M059J (cell line): ENCODE measurements at regions not wholly inside any gene's neighbourhood (a gene's known extent, or its start where the extent isn't known, plus 50 kb on each side); places are given as distances from the start of the nearest gene placed in this dataset.
"Not testable (repeated sequence)": the region's sequence is repeated elsewhere in the genome, so short reads cannot be mapped to it uniquely, and the experiment has no call there.

Experiments used
- DNase-seq: peaks from one replicate; pipeline ENCODE4 v3.0.0-alpha.2; 2012; ENCODE audit warnings: low read depth

DNA sequence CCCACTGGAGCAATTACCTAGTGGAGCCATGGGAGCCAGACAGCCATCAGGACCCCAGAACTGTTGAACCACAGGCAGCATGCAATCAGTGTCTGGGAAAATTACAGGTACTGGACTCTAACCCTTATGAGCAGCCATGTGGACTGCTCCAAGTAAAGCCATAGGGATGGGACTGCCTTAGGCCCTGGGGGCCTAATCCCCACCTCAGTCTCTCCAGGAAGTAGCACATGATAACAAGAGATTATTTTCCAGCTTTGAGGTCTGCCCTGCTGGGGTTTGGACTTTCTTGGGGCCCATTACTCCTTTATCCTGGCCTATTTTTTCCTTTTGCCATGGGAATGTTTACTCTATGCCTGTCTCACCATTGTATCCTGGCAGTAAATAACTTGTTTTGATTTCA, 226.8 kb downstream of the AEBP2 start:
- DNase-seq: no peak

- no peak for DNase-seq
Observed at GRCh38 chr12:19669793-19670192, 230.5 kb downstream of the AEBP2 start.

GRCh38 chr12:19671695-19672094, 232.4 kb downstream of the AEBP2 start:
- DNase-seq: no peak

- no peak for DNase-seq
Observed at GRCh38 chr12:19674437-19674836, 235.1 kb downstream of the AEBP2 start.

- DNase-seq: no peak
Observed at GRCh38 chr12:19675361-19675760, 236.1 kb downstream of the AEBP2 start.

DNA sequence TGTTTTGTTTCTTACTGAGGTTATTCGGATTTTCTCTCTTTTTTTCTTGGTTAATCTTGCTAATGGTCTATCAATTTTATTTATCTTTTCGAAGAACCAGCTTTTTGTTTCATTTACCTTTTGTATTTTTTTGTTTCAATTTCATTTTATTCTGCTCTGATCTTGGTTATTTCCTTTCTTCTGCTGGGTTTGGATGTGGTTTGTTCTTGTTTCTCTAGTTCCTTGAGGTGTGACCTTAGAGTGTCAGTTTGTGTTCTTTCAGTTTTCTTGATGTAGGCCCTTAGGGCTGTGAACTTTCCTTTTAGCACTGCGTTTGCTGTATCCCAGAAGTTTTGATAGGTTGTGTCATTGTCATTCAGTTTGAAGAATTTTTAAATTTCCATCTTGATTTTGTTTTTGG, 239.2 kb downstream of the AEBP2 start:
- DNase-seq: not testable (repeated sequence)

- no peak for DNase-seq
Observed at GRCh38 chr12:19681007-19681406, 241.7 kb downstream of the AEBP2 start.

DNA sequence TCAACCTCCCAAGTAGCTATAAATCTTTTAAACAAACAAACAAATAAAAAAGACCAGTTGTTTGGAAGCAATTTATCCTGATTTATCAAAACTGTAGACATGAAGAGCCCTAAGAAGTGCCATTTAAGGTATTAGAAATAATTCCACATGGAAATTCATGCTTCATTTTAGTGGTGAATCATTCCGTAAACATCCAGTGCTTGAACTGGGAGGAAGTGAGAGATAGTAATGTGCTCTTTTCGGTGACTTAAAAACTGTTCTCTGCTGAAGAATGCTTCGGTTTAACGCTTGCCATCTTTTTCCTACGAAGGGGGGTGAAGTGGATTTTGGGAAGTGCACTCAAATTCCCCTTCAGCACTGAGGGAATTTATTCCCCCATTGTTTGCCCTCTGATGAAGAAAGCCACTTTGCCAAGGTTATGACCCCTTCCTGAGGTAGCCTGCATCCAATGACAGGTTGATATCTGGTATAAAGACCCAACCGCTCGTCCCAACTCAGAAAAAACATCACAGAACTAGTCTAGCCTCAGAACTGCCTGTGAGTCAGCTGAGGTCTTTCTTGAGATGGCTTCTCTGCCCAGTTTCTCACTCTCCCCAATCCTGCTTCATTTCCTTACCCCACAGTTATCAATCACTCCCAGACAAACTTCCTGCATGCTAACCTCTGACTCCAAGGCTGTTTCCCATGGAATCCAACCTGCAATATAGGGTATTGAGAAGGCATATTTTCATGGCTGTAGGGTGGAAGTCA, 244.1 kb downstream of the AEBP2 start:
- peak; percentile 78 for DNase-seq

GRCh38 chr12:19687371-19687770, 248.1 kb downstream of the AEBP2 start:
- DNase-seq: no peak

GRCh38 chr12:19688532-19688931, 249.2 kb downstream of the AEBP2 start:
- peak; percentile 52 for DNase-seq

GRCh38 chr12:19689226-19689625, 249.9 kb downstream of the AEBP2 start:
- no peak for DNase-seq

DNA sequence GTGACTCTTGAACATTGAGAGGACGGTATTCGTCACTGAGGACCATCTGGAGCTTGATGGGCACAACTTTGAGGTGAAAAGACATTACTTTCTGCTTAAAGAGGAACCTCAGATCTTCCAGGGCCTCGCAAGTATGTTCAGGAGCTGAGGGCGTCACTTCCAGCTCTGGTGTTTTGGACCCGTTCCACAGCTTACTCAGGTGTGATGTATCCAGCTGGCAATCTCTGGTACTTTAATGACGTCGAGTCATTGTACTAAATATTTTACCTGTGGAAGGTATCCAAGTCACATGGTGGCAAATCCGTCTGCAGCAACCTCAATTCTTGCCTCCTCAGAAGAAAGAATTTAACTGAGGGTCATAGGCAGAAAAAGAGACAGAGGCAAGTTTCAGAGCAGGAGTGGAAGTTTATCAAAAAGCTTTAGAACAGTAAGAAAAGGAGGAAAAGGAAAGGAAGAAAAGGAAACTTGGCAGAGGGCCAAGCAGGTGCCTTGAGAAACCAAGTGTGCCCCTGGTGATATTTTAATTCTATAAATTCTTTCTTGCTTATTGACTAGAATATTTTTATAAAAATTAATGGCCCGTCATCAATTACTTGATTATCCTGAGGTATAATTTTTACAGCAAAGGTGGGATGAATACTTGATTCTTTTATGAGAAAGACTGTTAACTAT, 250.6 kb downstream of the AEBP2 start:
- DNase-seq: no peak

- DNase-seq: no peak
Observed at GRCh38 chr12:19692091-19692490, 252.8 kb downstream of the AEBP2 start.

DNA sequence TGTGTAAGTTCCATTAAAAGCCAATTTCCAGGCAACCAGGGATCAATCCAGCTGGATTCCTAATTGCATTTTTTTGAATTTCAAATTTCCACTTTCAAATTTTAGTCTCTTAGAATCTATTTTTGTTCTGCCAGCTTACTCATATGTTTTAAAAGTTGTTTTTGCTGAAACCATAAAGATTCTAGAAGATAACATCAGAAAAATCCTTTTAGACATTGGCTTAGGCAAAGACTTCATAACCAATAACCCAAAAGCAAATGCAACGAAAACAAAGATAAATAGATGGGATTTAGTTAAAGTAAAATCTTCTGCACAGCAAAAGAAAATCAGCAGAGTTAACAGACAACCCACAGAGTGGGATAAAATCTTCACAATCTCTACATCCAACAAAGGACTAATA, 253.3 kb downstream of the AEBP2 start:
- DNase-seq: no peak

GRCh38 chr12:19694627-19695026, 255.3 kb downstream of the AEBP2 start:
- peak; percentile 22 for DNase-seq

DNA sequence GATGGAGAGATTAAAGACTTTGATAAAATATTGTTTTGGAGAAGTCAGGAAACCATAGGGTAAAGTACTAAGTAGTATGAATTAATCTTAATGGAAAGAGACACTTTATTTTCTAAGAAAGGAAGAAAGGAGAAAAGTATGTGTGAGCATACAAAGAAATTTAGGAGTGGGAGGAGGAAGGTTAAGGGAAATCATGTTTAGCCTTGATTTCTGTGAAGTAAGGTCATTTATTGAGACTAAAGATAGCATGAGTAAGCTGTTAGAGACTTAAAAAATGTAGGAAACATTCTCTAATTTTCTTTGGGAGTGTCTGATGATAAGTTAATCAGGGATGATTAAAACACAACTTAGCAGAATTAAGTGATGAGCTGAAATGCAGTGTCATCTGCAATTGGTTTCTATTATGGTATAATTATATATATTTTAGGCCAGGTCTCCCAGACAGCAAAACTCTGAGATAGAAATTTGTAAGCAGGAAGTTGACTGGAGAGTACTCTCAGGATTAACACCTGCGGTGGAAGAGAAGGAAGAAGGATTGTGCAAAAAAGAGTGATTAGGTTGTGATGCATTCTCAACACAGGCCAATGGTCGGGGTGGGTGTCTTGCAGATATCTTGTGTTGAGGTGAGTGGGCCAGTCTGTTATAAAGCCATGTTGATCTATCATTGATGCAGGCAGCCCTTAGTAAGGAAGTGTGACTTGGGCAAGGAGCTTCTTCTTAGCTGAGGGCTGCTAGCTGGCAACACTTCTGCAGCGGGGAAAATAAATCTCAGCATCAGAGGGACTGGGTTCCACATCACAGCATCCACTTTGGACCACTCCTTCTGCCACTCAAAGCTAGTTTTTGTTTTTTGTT, 256.2 kb downstream of the AEBP2 start:
- no peak for DNase-seq

- DNase-seq: no peak
Observed at GRCh38 chr12:19700969-19701368, 261.7 kb downstream of the AEBP2 start.

DNA sequence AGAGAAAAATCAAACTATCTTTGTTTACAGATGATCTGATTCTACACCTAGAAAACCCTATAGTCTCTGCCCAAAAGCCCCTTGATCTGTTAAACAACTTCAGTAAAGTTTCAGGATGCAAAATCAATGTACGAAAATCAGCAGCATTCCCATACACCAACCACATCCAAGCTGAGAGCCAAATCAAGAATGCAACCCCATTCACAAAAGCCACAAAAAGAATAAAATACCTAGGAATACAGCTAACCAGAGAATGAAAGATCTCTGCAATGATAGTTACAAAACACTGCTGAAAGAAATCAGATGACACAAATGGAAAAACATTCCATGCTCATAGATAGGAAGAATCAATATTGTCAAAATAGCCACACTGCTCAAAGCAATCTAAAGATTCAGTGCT, 265.7 kb downstream of the AEBP2 start:
- no peak for DNase-seq

DNA sequence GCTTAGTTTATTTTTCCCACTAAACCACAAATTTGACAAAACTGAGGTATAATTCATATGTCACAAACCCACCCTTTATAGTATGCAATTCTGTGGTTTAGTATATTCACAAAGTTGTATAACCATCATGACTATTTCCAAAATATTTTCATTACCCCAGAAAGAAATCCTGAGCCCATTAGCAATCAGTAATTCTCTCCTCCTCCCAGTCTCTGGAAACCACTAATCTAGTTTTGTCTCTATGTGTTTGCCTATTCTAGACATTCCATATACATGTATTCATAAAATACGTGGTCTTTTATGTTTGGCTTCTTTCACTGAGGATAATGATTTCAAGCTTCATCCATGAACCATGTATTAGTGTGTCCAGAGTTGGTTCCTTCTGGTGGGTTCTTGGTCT, 267.6 kb downstream of the AEBP2 start:
- no peak for DNase-seq

- peak; percentile 54 for DNase-seq
Observed at GRCh38 chr12:19707948-19708409, 268.7 kb downstream of the AEBP2 start.

GRCh38 chr12:19709889-19710288, 270.6 kb downstream of the AEBP2 start:
- DNase-seq: no peak
